ENCODE measurements at regions not wholly inside any gene's neighbourhood (a gene's known extent, or its start where the extent isn't known, plus 50 kb on each side); places are given as distances from the start of the nearest gene placed in this dataset.
"Not testable (repeated sequence)": the region's sequence is repeated elsewhere in the genome, so short reads cannot be mapped to it uniquely, and the experiment has no call there.

GRCh38 chr3:185306286-185306685, 52.4 kb upstream of the EHHADH start:
- POLR2A ChIA-PET, CTCF ChIA-PET: not testable (repeated sequence)

- POLR2A ChIA-PET, result no interaction called here
- CTCF ChIA-PET, result interaction anchor here (0.8 kb wide), 1 partner anchor 14 kb away, joined by 3 read pairs; no protein-coding TSS in a partner anchor
These were observed 53.0 kb upstream of the EHHADH start for GRCh38 chr3:185306847-185307246.

- POLR2A ChIA-PET, result no interaction called here
- CTCF ChIA-PET, result interaction anchor here (0.6 to 1.4 kb wide), 4 partner anchors 27 to 1058 kb away, joined by 3 to 5 read pairs (median 4); no protein-coding TSS in a partner anchor
These were observed 54.4 kb upstream of the EHHADH start for GRCh38 chr3:185308126-185308754.

- POLR2A ChIA-PET, result no interaction called here
These were observed 53.6 kb upstream of the MAP3K13 start for GRCh38 chr3:185309302-185309701.

GRCh38 chr3:185309795-185310194, 53.1 kb upstream of the MAP3K13 start:
- ChIA-PET CTCF (interaction anchor here (0.7 kb wide), 1 partner anchor 339 kb away, joined by 3 read pairs; no protein-coding TSS in a partner anchor), POLR2A (no interaction called here)

More at GRCh38 chr3:185309302-185309701, 53.6 kb upstream of the MAP3K13 start:
- CTCF ChIA-PET, result interaction anchor here (0.7 to 1.4 kb wide), 2 partner anchors 102 to 338 kb away, joined by 3 to 5 read pairs; no protein-coding TSS in a partner anchor

GRCh38 chr3:185311991-185312390, 50.9 kb upstream of the MAP3K13 start:
- ChIA-PET CTCF (no interaction called here), POLR2A (no interaction called here)

Data from activated CD8-positive, alpha-beta memory T cell treated with anti-CD3 and anti-CD28 coated beads for 36 hours (primary cell).